H9 (cell line): ENCODE measurements at regions not wholly inside any gene's neighbourhood (a gene's known extent, or its start where the extent isn't known, plus 50 kb on each side); places are given as distances from the start of the nearest gene placed in this dataset.

Experiments
- DNase-seq: peaks from one replicate; pipeline ENCODE4 v3.0.0-alpha.2; 2017
- H2AFZ ChIP-seq: one replicate; pipeline ENCODE4 v1.6.1; 2013; ENCODE audit warnings: mild to moderate bottlenecking, low read length, control low read depth, moderate library complexity
- H2AK5ac ChIP-seq: 2 replicates; pipeline ENCODE4 v1.6.1; 2013; ENCODE audit warnings: low read length, control low read depth, mixed read lengths; ENCODE audit not compliant: insufficient read length
- H2BK120ac ChIP-seq: one replicate; pipeline ENCODE4 v1.6.1; 2013; ENCODE audit warnings: low read depth, mild to moderate bottlenecking, low read length, control low read depth, inconsistent platforms; ENCODE audit not compliant: poor library complexity, severe bottlenecking
- H2BK12ac ChIP-seq: 2 replicates; pipeline ENCODE4 v1.6.1; 2013; ENCODE audit warnings: low read length, control low read depth, mixed read lengths, low read depth; ENCODE audit not compliant: insufficient read length
- H2BK15ac ChIP-seq: 2 replicates; pipeline ENCODE4 v1.6.1; 2013; ENCODE audit warnings: low read depth, low read length, control low read depth
- H2BK20ac ChIP-seq: one replicate; pipeline ENCODE4 v1.6.1; 2013; ENCODE audit warnings: low read depth, mild to moderate bottlenecking, low read length, control low read depth, inconsistent platforms; ENCODE audit not compliant: poor library complexity, severe bottlenecking
- H2BK5ac ChIP-seq: 2 replicates; pipeline ENCODE4 v1.6.1; 2013; ENCODE audit warnings: low read length, control low read depth, mixed read lengths; ENCODE audit not compliant: insufficient read length
- H3K14ac ChIP-seq: 2 replicates; pipeline ENCODE4 v1.6.1; 2013; ENCODE audit warnings: low read length, control low read depth; ENCODE audit not compliant: insufficient read depth
- H3K18ac ChIP-seq: 2 replicates; pipeline ENCODE4 v1.6.1; 2013; ENCODE audit warnings: low read depth, mild to moderate bottlenecking, mixed read lengths, low read length, control low read depth; ENCODE audit not compliant: insufficient read length
- H3K23ac ChIP-seq: 2 replicates; pipeline ENCODE4 v1.6.1; 2013; ENCODE audit warnings: low read length, control low read depth, mixed read lengths, low read depth; ENCODE audit not compliant: insufficient read length
- H3K23me2 ChIP-seq: 2 replicates; pipeline ENCODE4 v1.6.1; 2013; ENCODE audit warnings: low read depth, mild to moderate bottlenecking, mixed read lengths, low read length, control low read depth; ENCODE audit not compliant: insufficient read length, poor library complexity, severe bottlenecking
- H3K27ac ChIP-seq: 2 replicates; pipeline ENCODE4 v1.5.1; 2013; ENCODE audit warnings: low read length, control low read depth, mixed read lengths, low read depth; ENCODE audit not compliant: insufficient read length
- H3K27me3 ChIP-seq: 2 replicates; pipeline ENCODE4 v1.6.1; 2013; ENCODE audit warnings: low read length, control low read depth, inconsistent platforms; ENCODE audit not compliant: insufficient read depth
- H3K4ac ChIP-seq: 2 replicates; pipeline ENCODE4 v1.6.1; 2013; ENCODE audit warnings: low read depth, mild to moderate bottlenecking, control low read depth, inconsistent platforms, low read length, moderate library complexity
- H3K4me1 ChIP-seq: 2 replicates; pipeline ENCODE4 v1.6.1; 2013; ENCODE audit warnings: low read length, control low read depth, inconsistent platforms; ENCODE audit not compliant: insufficient read depth
- H3K4me2 ChIP-seq: 2 replicates; pipeline ENCODE4 v1.6.1; 2013; ENCODE audit warnings: low read length, control low read depth, mixed read lengths; ENCODE audit not compliant: insufficient read length, insufficient read depth
- H3K56ac ChIP-seq: 2 replicates; pipeline ENCODE4 v1.6.1; 2013; ENCODE audit warnings: low read depth, mild to moderate bottlenecking, mixed read lengths, low read length, control low read depth; ENCODE audit not compliant: insufficient read length
- H3K79me1 ChIP-seq: 2 replicates; pipeline ENCODE4 v1.6.1; 2013; ENCODE audit warnings: low read depth, mild to moderate bottlenecking, moderate library complexity, low read length, control low read depth, inconsistent platforms; ENCODE audit not compliant: insufficient read depth, poor library complexity, severe bottlenecking
- H3K79me2 ChIP-seq: 2 replicates; pipeline ENCODE4 v1.6.1; 2013; ENCODE audit warnings: low read length, control low read depth, inconsistent platforms; ENCODE audit not compliant: insufficient read depth
- H3K9ac ChIP-seq: 2 replicates; pipeline ENCODE4 v1.6.1; 2013; ENCODE audit warnings: low read length, control low read depth, mixed read lengths; ENCODE audit not compliant: insufficient read length; ENCODE audit errors: extremely low read depth
- H3K9me3 ChIP-seq: one replicate; pipeline ENCODE4 v1.6.1; 2013; ENCODE audit warnings: low read depth, low read length, inconsistent platforms; ENCODE audit not compliant: control insufficient read depth
- H3T11ph ChIP-seq: one replicate; pipeline ENCODE4 v1.6.1; 2013; ENCODE audit warnings: mild to moderate bottlenecking, low read length, control low read depth, inconsistent platforms
- H4K20me1 ChIP-seq: one replicate; pipeline ENCODE4 v1.6.1; 2013; ENCODE audit not compliant: control insufficient read depth, insufficient read length, insufficient read depth
- H4K5ac ChIP-seq: 2 replicates; pipeline ENCODE4 v1.6.1; 2013; ENCODE audit warnings: low read depth, mild to moderate bottlenecking, mixed read lengths, low read length, control low read depth; ENCODE audit not compliant: insufficient read length
- H4K8ac ChIP-seq: replicated peaks from 2 replicates; pipeline ENCODE4 v1.6.1; 2013; ENCODE audit warnings: low read length, control low read depth, mixed read lengths, low read depth; ENCODE audit not compliant: insufficient read length
- H4K91ac ChIP-seq: 2 replicates; pipeline ENCODE4 v1.6.1; 2013; ENCODE audit warnings: low read depth, mild to moderate bottlenecking, moderate library complexity, mixed read lengths, low read length, control low read depth; ENCODE audit not compliant: insufficient read length
- H3K27ac Mint-ChIP-seq, 3 experiments: 2 replicates in 2 of 3; 3 replicates in 1 of 3; pipeline ENCODE4 v1.8.0; 2020 to 2021; ENCODE audit warnings: mixed read lengths in 3 of 3, mild to moderate bottlenecking in 1 of 3, moderate library complexity in 1 of 3
- H3K27me3 Mint-ChIP-seq: 2 replicates; pipeline ENCODE4 v1.8.0; 2021; ENCODE audit warnings: low read depth, mild to moderate bottlenecking, moderate library complexity, mixed read lengths
- H3K36me3 Mint-ChIP-seq, 3 experiments: 2 replicates in 2 of 3; 3 replicates in 1 of 3; pipeline ENCODE4 v1.8.0; 2020 to 2021; ENCODE audit warnings: low read depth in 3 of 3, mixed read lengths in 3 of 3; ENCODE audit not compliant: insufficient read depth in 1 of 3
- H3K4me1 Mint-ChIP-seq, 2 experiments: 2 replicates each; pipeline ENCODE4 v1.8.0; 2020; ENCODE audit warnings: mixed read lengths in 2 of 2
- H3K4me3 Mint-ChIP-seq, 2 experiments: 2 replicates in 1 of 2; 3 replicates in 1 of 2; pipeline ENCODE4 v1.8.0; 2020 to 2021; ENCODE audit warnings: mild to moderate bottlenecking in 2 of 2, mixed read lengths in 2 of 2, moderate library complexity in 1 of 2
- H3K9me3 Mint-ChIP-seq, 2 experiments: 2 replicates in 1 of 2; 3 replicates in 1 of 2; pipeline ENCODE4 v1.8.0; 2020; ENCODE audit warnings: mild to moderate bottlenecking in 2 of 2, mixed read lengths in 2 of 2, moderate library complexity in 1 of 2
- CTCF ChIP-seq: fragments of 200-600 bp; sonication (generic); conservative IDR thresholded peaks from 3 replicates; pipeline ENCODE4 v1.8.0; 2021; ENCODE audit warnings: antibody characterized with exemption, mild to moderate bottlenecking

GRCh38 chr4:108249397-108249796, 80.7 kb upstream of the LEF1 start:
- Mint-ChIP-seq H3K9me3 (peaks cover 3 to 9% of the 10 kb centered on the region in 2 experiments; a peak in 4 of 5 replicates), H3K27me3 (peaks cover 2% of the 10 kb centered on the region), H3K4me1 (peaks cover 7 to 9% of the 10 kb centered on the region in 2 experiments), H3K27ac (no peak overlapping the region), H3K36me3 (peaks cover 0 to 5% (median 1%) of the 10 kb centered on the region in 3 experiments; a peak in 2 of 7 replicates), H3K4me3 (no peak overlapping the region)
- Histone ChIP-seq H3K79me2 (no peaks in the 10 kb centered on the region), H4K5ac (no peak overlapping the region), H4K91ac (no peak overlapping the region), H4K20me1 (no peaks in the 10 kb centered on the region), H3K14ac (no peak overlapping the region), H2BK20ac (no peak overlapping the region), H3K23me2 (no peaks in the 10 kb centered on the region), H2BK12ac (no peak overlapping the region), H4K8ac (no peak overlapping the region), H3K4me1 (no peaks in the 10 kb centered on the region), H2AK5ac (no peak overlapping the region), H3K56ac (no peak overlapping the region), H2BK15ac (no peak overlapping the region), H3K9ac (no peak overlapping the region), H3K4ac (no peak overlapping the region), H3T11ph (no peak overlapping the region), H3K18ac (no peak overlapping the region), H2BK5ac (no peak overlapping the region), H3K23ac (no peak overlapping the region), H2BK120ac (no peak overlapping the region), H3K4me2 (no peak overlapping the region), H3K27me3 (no peaks in the 10 kb centered on the region), H3K27ac (no peak overlapping the region), H3K79me1 (no peaks in the 10 kb centered on the region), H2AFZ (no peak overlapping the region), H3K9me3 (no peaks in the 10 kb centered on the region)
- no peak for DNase-seq
- no peak for TF ChIP-seq CTCF
